IPS DF 6.9 (cell line): ENCODE measurements at regions not wholly inside any gene's neighbourhood (a gene's known extent, or its start where the extent isn't known, plus 50 kb on each side); places are given as distances from the start of the nearest gene placed in this dataset.
A peak's percentile ranks its signal among the peaks of the same experiment; 100 is the strongest.
"Not testable (repeated sequence)": the region's sequence is repeated elsewhere in the genome, so short reads cannot be mapped to it uniquely, and the experiment has no call there.

Experiments used
- DNase-seq: peaks from one replicate; pipeline ENCODE4 v3.0.0-alpha.2; 2013; ENCODE audit warnings: low read depth, low spot score
- H3K27ac ChIP-seq: one replicate; pipeline ENCODE4 v1.5.1; 2013; ENCODE audit warnings: low read length, control low read depth
- H3K27me3 ChIP-seq: 2 replicates; pipeline ENCODE4 v1.6.1; 2013; ENCODE audit warnings: mild to moderate bottlenecking, low read length; ENCODE audit not compliant: control insufficient read depth, insufficient read depth
- H3K36me3 ChIP-seq: 2 replicates; pipeline ENCODE4 v1.6.1; 2013; ENCODE audit warnings: low read length; ENCODE audit not compliant: control insufficient read depth, insufficient read depth
- H3K4me1 ChIP-seq: 2 replicates; pipeline ENCODE4 v1.6.1; 2013; ENCODE audit warnings: low read length; ENCODE audit not compliant: control insufficient read depth, insufficient read depth
- H3K4me3 ChIP-seq: 2 replicates; pipeline ENCODE4 v1.5.1; 2013; ENCODE audit warnings: mild to moderate bottlenecking, low read length
- H3K9me3 ChIP-seq: 2 replicates; pipeline ENCODE4 v1.6.1; 2013; ENCODE audit warnings: low read length, inconsistent platforms; ENCODE audit not compliant: control insufficient read depth, insufficient read depth
- WGBS: extraction: QIAGEN DNeasy Blood & Tissue Kit; methylation state at CpG from one replicate; pipeline ENCODE4 v1.1.7; 2013; ENCODE audit warnings: mixed read lengths, missing lambda C conversion rate; ENCODE audit not compliant: insufficient read length, insufficient coverage; 5-methylcytosine and 5-hydroxymethylcytosine counted together

GRCh38 chr6:26235302-26235670, 129.7 kb upstream of the BTN3A2 start:
- Histone ChIP-seq H3K27me3 (no peaks in the 10 kb centered on the region), H3K27ac (no peak overlapping the region), H3K4me3 (no peak overlapping the region; the same call in 1 of the 2 replicates), H3K4me1 (no peaks in the 10 kb centered on the region), H3K9me3 (no peaks in the 10 kb centered on the region), H3K36me3 (no peaks in the 10 kb centered on the region)
- WGBS = no CpG with 5 or more reads among the region's 3 CpGs
- DNase-seq = no peak

- H3K27ac ChIP-seq, H3K4me3 ChIP-seq, H3K4me1 ChIP-seq, H3K36me3 ChIP-seq, H3K27me3 ChIP-seq, DNase-seq, H3K9me3 ChIP-seq: not testable (repeated sequence)
- WGBS = no CpG with 5 or more reads among the region's 18 CpGs
Measured at GRCh38 chr6:26239415-26239814, 125.6 kb upstream of the BTN3A2 start.

- Histone ChIP-seq H3K36me3 (no peaks in the 10 kb centered on the region), H3K4me1 (no peaks in the 10 kb centered on the region; the same call in 1 of the 2 replicates), H3K4me3 (peak overlapping the region; percentile 42; the same call in 1 of the 2 replicates), H3K27ac (peak overlapping the region; percentile 52), H3K27me3 (no peaks in the 10 kb centered on the region), H3K9me3 (no peaks in the 10 kb centered on the region)
- DNase-seq = no peak
- WGBS = no CpG with 5 or more reads among the region's 49 CpGs
Measured at GRCh38 chr6:26240157-26241032, 124.6 kb upstream of the BTN3A2 start.

GRCh38 chr6:26241033-26241895, 123.7 kb upstream of the BTN3A2 start:
- DNase-seq = no peak
- WGBS = no CpG with 5 or more reads among the region's 38 CpGs
- Histone ChIP-seq H3K27me3 (no peaks in the 10 kb centered on the region), H3K9me3 (no peaks in the 10 kb centered on the region), H3K27ac (peak overlapping the region; percentile 52), H3K36me3 (no peaks in the 10 kb centered on the region), H3K4me3 (peak overlapping the region; percentile 42; the same call in 1 of the 2 replicates), H3K4me1 (no peaks in the 10 kb centered on the region; the same call in 1 of the 2 replicates)

- H3K4me1 ChIP-seq = no peaks in the 10 kb centered on the region; the same call in 1 of the 2 replicates
- no peaks in the 10 kb centered on the region for H3K27me3 ChIP-seq
- H3K27ac ChIP-seq = no peak overlapping the region
- WGBS = no CpG with 5 or more reads among the region's 2 CpGs
- H3K4me3 ChIP-seq = no peak overlapping the region
- DNase-seq = no peak
- H3K36me3 ChIP-seq = no peaks in the 10 kb centered on the region
- H3K9me3 ChIP-seq = no peaks in the 10 kb centered on the region
Measured at GRCh38 chr6:26243132-26243531, 121.9 kb upstream of the BTN3A2 start.

- H3K27me3 ChIP-seq = no peaks in the 10 kb centered on the region
- no peak overlapping the region for H3K4me3 ChIP-seq
- H3K4me1 ChIP-seq = no peaks in the 10 kb centered on the region; the same call in 1 of the 2 replicates
- no peak for DNase-seq
- H3K36me3 ChIP-seq = no peaks in the 10 kb centered on the region
- WGBS = no CpG with 5 or more reads among the region's 2 CpGs
- no peaks in the 10 kb centered on the region for H3K9me3 ChIP-seq
- no peak overlapping the region for H3K27ac ChIP-seq
Measured at GRCh38 chr6:26243752-26244151, 121.2 kb upstream of the BTN3A2 start.

GRCh38 chr6:26246058-26246457, 118.9 kb upstream of the BTN3A2 start:
- H3K36me3 ChIP-seq = no peaks in the 10 kb centered on the region
- WGBS = no CpG with 5 or more reads among the region's 7 CpGs

GRCh38 chr6:26246553-26246952, 118.4 kb upstream of the BTN3A2 start:
- Histone ChIP-seq H3K4me1 (no peaks in the 10 kb centered on the region; the same call in 1 of the 2 replicates), H3K36me3 (no peaks in the 10 kb centered on the region), H3K27ac (no peak overlapping the region), H3K27me3 (no peaks in the 10 kb centered on the region), H3K9me3 (no peaks in the 10 kb centered on the region), H3K4me3 (no peak overlapping the region)
- no peak for DNase-seq
- no CpG with 5 or more reads among the region's 28 CpGs for WGBS

More at GRCh38 chr6:26246058-26246457, 118.9 kb upstream of the BTN3A2 start:
- Histone ChIP-seq H3K27ac (no peak overlapping the region), H3K9me3 (no peaks in the 10 kb centered on the region), H3K4me3 (no peak overlapping the region), H3K27me3 (no peaks in the 10 kb centered on the region), H3K4me1 (no peaks in the 10 kb centered on the region; the same call in 1 of the 2 replicates)
- no peak for DNase-seq

- H3K27ac ChIP-seq = no peak overlapping the region
- H3K4me3 ChIP-seq = peak overlapping the region; percentile 91; the same call in 1 of the 2 replicates
Measured at GRCh38 chr6:26249707-26249956, 115.4 kb upstream of the BTN3A2 start.

GRCh38 chr6:26249957-26250697, 114.9 kb upstream of the BTN3A2 start:
- Histone ChIP-seq H3K4me3 (peak overlapping the region; percentile 91), H3K9me3 (no peaks in the 10 kb centered on the region), H3K4me1 (no peaks in the 10 kb centered on the region; the same call in 1 of the 2 replicates), H3K36me3 (no peaks in the 10 kb centered on the region), H3K27ac (peak overlapping the region; percentile 56), H3K27me3 (no peaks in the 10 kb centered on the region)
- no CpG with 5 or more reads among the region's 43 CpGs for WGBS
- DNase-seq = no peak

More at GRCh38 chr6:26249707-26249956, 115.4 kb upstream of the BTN3A2 start:
- DNase-seq = no peak
- no CpG with 5 or more reads among the region's 13 CpGs for WGBS
- Histone ChIP-seq H3K36me3 (no peaks in the 10 kb centered on the region), H3K4me1 (no peaks in the 10 kb centered on the region), H3K27me3 (no peaks in the 10 kb centered on the region), H3K9me3 (no peaks in the 10 kb centered on the region)
